NCI-H128 (cell line): ENCODE measurements at regions not wholly inside any gene's neighbourhood (a gene's known extent, or its start where the extent isn't known, plus 50 kb on each side); places are given as distances from the start of the nearest gene placed in this dataset.

Experiments used
- DNase-seq: peaks from one replicate; lab custom pipeline; 2025; ENCODE audit not compliant: unreplicated experiment; lab: John Stamatoyannopoulos, UW

DNA sequence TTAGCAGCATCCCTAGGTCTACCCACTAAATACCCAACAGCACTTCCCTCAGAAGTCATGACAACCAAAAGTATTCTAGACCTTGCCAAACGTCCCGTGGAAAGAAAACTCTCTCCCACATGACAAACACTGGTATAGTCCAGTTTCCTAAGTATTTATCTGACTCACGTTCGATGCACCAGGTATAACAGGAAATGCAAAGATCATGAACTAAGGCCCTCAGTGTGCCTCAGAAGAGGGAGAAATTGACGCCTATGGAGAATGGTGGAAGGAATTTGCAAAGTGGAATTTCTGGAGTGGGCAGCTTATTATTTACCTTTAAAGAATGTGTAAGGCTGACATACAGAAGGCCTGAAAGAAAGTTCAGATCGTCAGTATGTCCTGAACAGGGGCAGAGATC lies 523.6 kb upstream of the DAB1 start:
- no peak for DNase-seq

GRCh38 chr1:57945045-57945444 lies 521.2 kb upstream of the DAB1 start:
- DNase-seq: no peak

GRCh38 chr1:57943365-57943764 lies 519.5 kb upstream of the DAB1 start:
- no peak for DNase-seq

GRCh38 chr1:57934745-57935144 lies 510.9 kb upstream of the DAB1 start:
- no peak for DNase-seq

- no peak for DNase-seq
Observed at GRCh38 chr1:57927003-57927402, 503.1 kb upstream of the DAB1 start.

- no peak for DNase-seq
Observed at GRCh38 chr1:57926025-57926552, 502.2 kb upstream of the DAB1 start.

DNA sequence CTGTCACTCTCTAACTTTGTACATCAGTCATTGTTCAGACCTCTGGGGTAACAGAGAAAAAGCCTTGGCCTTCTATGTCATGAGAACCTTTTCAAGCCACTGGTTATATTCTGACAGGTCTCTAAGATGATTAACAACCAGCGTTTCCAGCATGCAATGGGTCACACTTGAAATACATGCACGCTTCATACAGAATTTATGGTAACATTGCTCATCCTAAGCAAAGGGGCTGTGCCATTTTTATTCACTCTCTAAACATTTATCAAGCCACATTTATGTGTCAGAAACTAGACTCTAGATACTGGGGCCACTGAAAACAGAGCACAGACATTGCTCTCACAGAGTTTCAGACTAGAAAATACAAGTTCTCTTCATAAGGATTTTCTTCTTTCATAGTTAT lies 501.4 kb upstream of the DAB1 start:
- DNase-seq: no peak

GRCh38 chr1:57922130-57922529 lies 498.3 kb upstream of the DAB1 start:
- no peak for DNase-seq

DNA sequence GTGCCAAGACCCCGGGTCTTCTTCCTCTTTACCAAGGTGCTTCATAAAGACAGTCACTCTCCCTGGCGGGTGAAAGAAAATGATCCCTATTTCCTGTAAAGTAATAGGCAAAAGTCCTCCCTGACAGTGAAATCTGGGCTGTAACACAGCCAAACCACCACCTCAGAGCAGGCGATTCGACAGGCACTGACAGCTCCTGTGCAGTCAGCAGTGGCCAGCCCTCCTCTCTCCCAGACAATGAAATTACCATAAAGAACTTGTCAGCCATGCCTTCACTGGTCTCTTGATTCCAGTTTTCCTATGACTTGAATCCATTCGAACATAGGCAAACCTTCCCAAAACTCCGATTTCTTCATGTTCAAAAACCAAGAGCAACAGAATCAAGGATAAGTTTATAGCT lies 492.2 kb upstream of the DAB1 start:
- DNase-seq: no peak

DNA sequence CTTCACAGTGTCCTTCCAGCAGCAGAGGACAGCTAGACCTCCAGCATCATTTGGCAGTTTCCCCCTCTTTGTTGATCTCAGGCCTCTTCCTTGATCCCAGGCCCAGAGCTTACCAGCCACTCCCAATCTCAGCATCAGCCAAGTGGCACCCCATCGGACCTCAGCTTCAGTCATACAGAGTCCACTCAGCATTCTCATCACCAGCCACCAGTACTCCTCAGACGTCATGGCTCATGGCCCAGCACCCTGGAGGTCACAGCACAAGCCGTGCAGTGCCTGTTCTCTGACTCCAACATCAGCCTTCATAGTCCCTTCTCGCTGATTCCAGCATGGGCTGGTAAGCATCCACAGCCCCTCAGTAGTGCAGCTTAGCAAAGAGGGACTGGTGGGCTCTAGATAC lies 487.6 kb upstream of the DAB1 start:
- no peak for DNase-seq

- no peak for DNase-seq
Observed at GRCh38 chr1:57910782-57911181, 486.9 kb upstream of the DAB1 start.

DNA sequence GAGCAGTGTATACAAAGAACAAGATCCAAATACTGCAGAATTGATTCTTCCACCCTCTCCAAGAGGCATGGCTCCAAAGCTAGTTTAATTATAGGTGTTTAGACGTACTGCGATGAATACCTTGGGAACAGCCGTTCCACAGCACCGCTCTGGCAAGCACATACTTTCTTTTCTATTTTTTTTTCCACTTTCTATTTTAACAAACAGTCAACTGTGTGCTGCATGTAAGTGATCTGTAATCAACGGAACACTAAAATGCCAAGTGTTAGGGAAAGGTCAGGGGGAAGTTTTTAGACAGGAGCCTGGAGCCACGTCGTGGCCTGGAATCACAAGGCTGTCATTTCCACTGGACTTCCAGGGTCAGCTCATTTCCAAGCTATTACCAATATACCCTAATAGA lies 486.4 kb upstream of the DAB1 start:
- DNase-seq: no peak

- no peak for DNase-seq
Observed at GRCh38 chr1:57908147-57908890, 484.5 kb upstream of the DAB1 start.

DNA sequence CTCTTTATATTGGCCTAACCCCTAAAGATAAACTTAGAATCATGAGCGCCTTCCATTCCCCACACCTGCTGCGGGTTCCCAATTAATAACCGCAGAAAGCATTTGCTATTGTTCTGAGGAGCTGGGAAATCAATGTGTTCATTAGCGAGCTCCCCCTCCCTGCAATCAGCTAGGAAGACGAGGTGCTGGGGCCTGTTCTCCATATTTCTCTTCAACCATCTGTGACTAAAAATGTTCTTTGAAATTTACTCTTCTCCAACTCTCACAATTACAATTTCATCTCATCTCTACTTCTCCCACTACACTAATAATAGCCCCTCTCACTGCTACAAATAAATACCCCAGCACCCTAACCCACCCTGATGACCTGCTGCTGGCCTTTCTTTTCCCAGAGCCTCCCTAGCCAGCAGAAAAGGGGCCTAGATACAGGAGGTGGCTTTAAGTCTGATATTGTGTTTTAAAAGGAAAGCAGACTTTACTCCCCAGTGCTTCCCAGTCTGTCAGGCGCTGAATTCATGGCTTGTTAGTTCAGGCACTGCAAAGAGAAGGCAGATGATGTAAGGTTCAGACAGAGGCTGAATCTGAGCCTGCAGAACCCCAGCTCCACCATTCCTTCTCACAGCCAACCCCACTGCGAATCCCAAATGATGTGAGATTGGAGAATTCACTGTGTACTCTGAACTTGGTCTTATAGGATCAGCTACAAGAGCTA lies 477.5 kb upstream of the DAB1 start:
- DNase-seq: no peak

- no peak for DNase-seq
Observed at GRCh38 chr1:57898531-57898930, 474.7 kb upstream of the DAB1 start.

- no peak for DNase-seq
Observed at GRCh38 chr1:57897581-57897980, 473.7 kb upstream of the DAB1 start.

GRCh38 chr1:57894315-57894714 lies 470.5 kb upstream of the DAB1 start:
- DNase-seq: no peak

GRCh38 chr1:57889676-57890320 lies 465.9 kb upstream of the DAB1 start:
- no peak for DNase-seq

- DNase-seq: no peak
Observed at GRCh38 chr1:57887964-57888491, 464.2 kb upstream of the DAB1 start.

DNA sequence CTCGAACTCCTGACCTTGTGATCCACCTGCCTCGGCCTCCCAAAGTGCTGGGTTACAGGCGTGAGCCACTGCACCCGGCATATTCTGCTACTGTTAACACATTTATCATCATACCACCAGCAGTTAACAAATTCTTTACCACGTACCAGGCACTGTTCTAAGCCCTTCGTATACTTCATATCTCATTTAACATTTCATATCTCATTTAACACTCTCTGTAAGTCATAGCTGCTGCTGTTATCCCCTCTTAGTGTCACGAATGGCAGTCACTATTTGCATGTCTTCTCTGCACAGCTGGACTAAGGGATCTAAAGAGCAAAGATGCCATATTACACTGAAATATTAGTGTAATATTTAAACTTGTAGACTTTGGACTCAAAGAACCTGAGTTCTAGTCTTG lies 462.5 kb upstream of the DAB1 start:
- no peak for DNase-seq

GRCh38 chr1:57883642-57883995 lies 459.8 kb upstream of the DAB1 start:
- no peak for DNase-seq
